Neutrophil (primary cell): ENCODE measurements at regions not wholly inside any gene's neighbourhood (a gene's known extent, or its start where the extent isn't known, plus 50 kb on each side); places are given as distances from the start of the nearest gene placed in this dataset.

Experiments used
- H3K27ac ChIP-seq: fragments of 200-600 bp; sonication (generic); 2 replicates; pipeline ENCODE4 v1.5.1; 2016; ENCODE audit warnings: mild to moderate bottlenecking, moderate library complexity
- H3K27me3 ChIP-seq: fragments of 200-600 bp; sonication (generic); 2 replicates; pipeline ENCODE4 v1.6.0; 2016; ENCODE audit warnings: mild to moderate bottlenecking
- H3K36me3 ChIP-seq: fragments of 200-600 bp; sonication (generic); 2 replicates; pipeline ENCODE4 v1.5.1; 2017
- H3K4me1 ChIP-seq, 2 experiments: fragments of 200-600 bp in 1 of 2; sonication (generic) in 1 of 2; 1 replicate in 1 of 2; 2 replicates in 1 of 2; pipeline versions ENCODE4 v1.5.1 to v1.6.1; 2013 to 2016; ENCODE audit warnings: low read depth in 1 of 2, low read length in 1 of 2, mild to moderate bottlenecking in 1 of 2, moderate library complexity in 1 of 2; ENCODE audit not compliant: control insufficient read depth in 1 of 2, insufficient read depth in 1 of 2
- H3K4me3 ChIP-seq, 2 experiments: fragments of 200-600 bp in 1 of 2; sonication (generic) in 1 of 2; 1 replicate in 1 of 2; 2 replicates in 1 of 2; pipeline ENCODE4 v1.5.1; 2013 to 2016; ENCODE audit warnings: low read depth in 1 of 2, low read length in 1 of 2, mild to moderate bottlenecking in 1 of 2, moderate library complexity in 1 of 2
- H3K9me3 ChIP-seq: fragments of 200-600 bp; sonication (generic); 2 replicates; pipeline ENCODE4 v1.5.1; 2016
- TF ChIP-seq, protein P1 (sequence below): fragments of 200-600 bp; sonication (generic); IDR thresholded peaks from 2 replicates; pipeline ENCODE4 v1.5.1; 2016; ENCODE audit warnings: antibody characterized with exemption

DNA sequence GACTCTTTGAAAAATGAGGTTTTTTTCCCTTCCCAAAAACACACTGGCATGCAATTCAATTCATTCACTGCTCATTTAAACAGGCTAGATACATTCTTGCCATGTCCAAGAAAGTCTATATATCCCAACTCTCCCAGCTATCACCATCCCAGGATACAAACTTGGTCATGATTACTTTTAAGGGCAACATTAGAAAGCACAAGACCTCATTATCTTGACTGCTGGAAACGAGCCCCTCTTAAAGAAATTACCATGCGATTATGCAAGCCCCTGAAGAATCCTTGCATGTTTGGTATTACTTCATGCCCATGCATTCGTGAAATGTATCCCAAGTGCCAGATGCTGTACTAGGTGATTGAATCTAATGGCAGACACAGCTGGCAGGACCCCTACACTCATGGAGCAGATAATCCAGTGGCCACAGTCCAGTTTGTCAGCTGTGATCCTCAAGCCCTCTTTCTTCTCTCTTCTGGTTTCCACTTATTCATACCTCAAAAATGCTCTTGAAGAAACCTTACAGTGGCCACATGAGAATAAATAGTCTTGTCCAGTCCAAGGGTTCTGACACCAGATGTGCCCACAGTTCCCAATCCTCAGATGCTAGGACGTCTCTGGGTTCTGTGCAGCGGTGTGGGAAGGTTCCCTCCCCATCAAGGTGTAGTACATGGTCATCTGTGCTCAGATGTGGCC, 103.7 kb upstream of the HABP2 start:
- TF ChIP-seq, protein P1, sequence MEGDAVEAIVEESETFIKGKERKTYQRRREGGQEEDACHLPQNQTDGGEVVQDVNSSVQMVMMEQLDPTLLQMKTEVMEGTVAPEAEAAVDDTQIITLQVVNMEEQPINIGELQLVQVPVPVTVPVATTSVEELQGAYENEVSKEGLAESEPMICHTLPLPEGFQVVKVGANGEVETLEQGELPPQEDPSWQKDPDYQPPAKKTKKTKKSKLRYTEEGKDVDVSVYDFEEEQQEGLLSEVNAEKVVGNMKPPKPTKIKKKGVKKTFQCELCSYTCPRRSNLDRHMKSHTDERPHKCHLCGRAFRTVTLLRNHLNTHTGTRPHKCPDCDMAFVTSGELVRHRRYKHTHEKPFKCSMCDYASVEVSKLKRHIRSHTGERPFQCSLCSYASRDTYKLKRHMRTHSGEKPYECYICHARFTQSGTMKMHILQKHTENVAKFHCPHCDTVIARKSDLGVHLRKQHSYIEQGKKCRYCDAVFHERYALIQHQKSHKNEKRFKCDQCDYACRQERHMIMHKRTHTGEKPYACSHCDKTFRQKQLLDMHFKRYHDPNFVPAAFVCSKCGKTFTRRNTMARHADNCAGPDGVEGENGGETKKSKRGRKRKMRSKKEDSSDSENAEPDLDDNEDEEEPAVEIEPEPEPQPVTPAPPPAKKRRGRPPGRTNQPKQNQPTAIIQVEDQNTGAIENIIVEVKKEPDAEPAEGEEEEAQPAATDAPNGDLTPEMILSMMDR: no peak
- H3K27ac ChIP-seq: no peak overlapping the region
- H3K9me3 ChIP-seq: no peaks in the 10 kb centered on the region
- peaks cover 22% of the 10 kb centered on the region for H3K27me3 ChIP-seq
- H3K36me3 ChIP-seq: no peaks in the 10 kb centered on the region
- no peak overlapping the region for H3K4me3 ChIP-seq
- H3K4me1 ChIP-seq: no peaks in the 10 kb centered on the region

DNA sequence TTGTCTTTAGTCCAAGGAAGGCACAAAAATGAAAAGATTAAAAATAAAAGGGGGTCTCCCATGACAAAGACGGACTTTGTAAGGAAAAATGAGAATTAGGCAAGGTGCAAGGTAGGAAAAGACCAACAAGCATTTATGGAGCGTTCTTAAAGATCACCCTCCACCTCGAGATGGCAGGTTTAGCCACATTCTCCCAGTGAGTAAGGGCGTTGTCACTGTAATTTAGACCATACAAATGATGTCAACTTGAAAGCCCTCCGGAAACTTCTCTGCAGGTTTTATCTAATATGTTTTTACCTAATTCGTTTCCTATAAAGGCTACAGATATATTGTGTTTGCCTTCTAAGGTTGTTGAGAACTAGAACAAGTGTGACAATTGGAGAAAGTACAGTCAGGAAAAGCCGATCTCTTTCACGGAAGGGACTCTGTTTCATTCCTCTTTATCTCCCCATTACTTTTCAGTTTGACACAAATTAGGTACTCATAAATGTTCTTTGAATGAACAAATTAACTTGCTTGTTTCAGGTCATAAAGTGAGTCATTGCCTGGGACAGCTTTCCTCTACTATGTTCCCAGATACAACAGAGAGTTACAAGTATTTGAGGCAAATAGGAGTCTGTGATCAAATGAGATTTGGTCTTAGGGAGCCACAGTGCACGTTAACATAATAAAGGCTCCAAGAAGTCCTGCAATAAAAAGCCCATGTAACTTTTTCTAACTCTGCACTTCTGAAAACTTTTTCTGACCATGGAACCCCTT, 102.6 kb upstream of the HABP2 start:
- no peak overlapping the region for H3K4me3 ChIP-seq
- no peaks in the 10 kb centered on the region for H3K4me1 ChIP-seq
- H3K9me3 ChIP-seq: no peaks in the 10 kb centered on the region
- no peaks in the 10 kb centered on the region for H3K36me3 ChIP-seq
- H3K27me3 ChIP-seq: peaks cover 29% of the 10 kb centered on the region
- TF ChIP-seq, protein P1: no peak
- no peak overlapping the region for H3K27ac ChIP-seq

DNA sequence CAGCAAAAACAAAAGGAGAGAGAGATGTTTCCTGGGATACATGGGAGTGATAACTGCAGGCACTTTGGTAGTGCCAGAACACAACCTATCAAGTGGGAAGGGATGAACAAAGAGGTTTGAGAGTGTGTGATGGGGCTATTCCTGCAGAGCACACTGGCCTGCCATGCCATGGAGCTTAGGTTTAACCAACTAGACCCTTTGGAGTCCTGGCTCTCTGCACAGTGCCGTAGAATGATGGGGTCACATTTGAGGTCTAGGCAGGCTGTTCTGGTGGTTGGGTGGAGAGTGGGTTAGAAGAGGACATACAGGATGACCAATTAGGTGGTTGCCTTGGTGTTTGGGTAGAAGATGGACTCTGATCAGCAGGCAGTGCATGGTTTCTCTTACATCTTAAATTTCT, 101.9 kb upstream of the HABP2 start:
- TF ChIP-seq, protein P1: no peak
- Histone ChIP-seq H3K9me3 (no peaks in the 10 kb centered on the region), H3K36me3 (no peaks in the 10 kb centered on the region), H3K27ac (no peak overlapping the region), H3K27me3 (peaks cover 29% of the 10 kb centered on the region), H3K4me3 (no peak overlapping the region), H3K4me1 (no peaks in the 10 kb centered on the region)

DNA sequence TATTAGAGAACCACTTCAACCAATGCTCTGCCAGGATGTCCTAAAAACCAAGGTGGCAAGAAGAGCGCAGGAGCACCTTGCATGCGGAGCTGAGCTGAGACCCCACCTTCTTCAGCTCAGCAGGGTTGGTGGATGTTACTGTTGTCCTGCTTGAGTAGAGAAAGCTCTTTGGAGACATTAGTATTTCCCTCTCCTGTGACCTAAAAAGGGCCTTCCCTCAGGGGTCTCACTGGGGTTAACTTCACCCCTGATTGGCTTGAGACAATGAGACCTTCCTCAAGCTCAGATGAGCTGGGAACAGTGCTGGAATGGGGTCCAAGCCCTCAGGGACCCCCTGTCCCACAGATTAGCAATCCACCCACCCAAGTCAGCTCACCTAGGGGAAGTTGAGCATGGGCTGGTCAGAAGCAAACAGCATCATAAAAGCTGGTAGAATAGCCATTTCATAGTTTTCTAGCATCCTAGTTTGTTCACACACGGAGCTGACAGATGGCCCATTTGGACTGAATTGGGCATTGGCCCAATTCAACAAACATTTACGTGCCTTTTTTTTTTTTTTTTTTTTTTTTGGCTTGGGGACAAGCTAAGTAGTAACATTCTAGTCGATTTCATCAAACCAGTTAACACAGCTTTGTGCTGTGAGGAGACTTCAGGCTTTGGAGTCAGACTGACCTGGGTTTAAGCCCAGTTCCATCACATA, 100.6 kb upstream of the HABP2 start:
- Histone ChIP-seq H3K36me3 (no peaks in the 10 kb centered on the region), H3K4me3 (no peak overlapping the region), H3K9me3 (no peaks in the 10 kb centered on the region), H3K27ac (no peak overlapping the region), H3K27me3 (peaks cover 29% of the 10 kb centered on the region), H3K4me1 (no peaks in the 10 kb centered on the region)
- TF ChIP-seq, protein P1: no peak

DNA sequence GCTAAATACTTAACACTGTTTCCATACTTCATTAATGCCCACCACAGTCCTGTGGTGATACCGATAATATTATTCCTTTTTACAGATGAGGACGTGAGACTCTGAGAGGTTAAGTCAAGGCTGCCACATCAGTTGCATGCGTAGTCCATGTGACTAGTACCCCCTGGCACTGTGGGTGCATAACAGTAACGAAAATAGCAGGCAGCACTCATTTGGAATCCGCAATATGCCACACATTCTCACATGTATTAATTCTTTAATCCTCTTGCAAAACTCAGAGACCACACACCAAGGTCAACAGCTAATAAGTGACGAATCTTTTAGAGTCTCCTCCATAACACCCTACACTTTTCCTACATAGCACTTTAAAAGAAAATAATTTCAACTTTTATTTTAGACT, 99.5 kb upstream of the HABP2 start:
- TF ChIP-seq, protein P1: no peak

More for the DNA sequence above, 99.5 kb upstream of the HABP2 start:
- Histone ChIP-seq H3K9me3 (no peaks in the 10 kb centered on the region), H3K4me3 (no peak overlapping the region), H3K27me3 (peaks cover 24% of the 10 kb centered on the region), H3K36me3 (no peaks in the 10 kb centered on the region), H3K27ac (no peak overlapping the region), H3K4me1 (no peaks in the 10 kb centered on the region)
